Endothelial cell of umbilical vein (primary cell): ENCODE measurements at regions not wholly inside any gene's neighbourhood (a gene's known extent, or its start where the extent isn't known, plus 50 kb on each side); places are given as distances from the start of the nearest gene placed in this dataset.

Experiments used
- BruUV-seq: library from RNA; stranded (reverse); fragments of 400-500 nt; replicated peaks from 2 replicates; lab custom pipeline; 2021; lab: Mats Ljungman, UMichigan
- CTCF ChIA-PET: fragments of 300-600, 350-600 bp; sonication (Branson Sonifier 250); formaldehyde crosslinking; loops from one replicate; lab custom pipeline; 2021; ENCODE audit warnings: antibody characterized with exemption, inconsistent platforms; lab: Charles Lee
- POLR2A ChIA-PET: fragments of 300-600, 350-600 bp; sonication (Branson Sonifier 250); formaldehyde crosslinking; loops from one replicate; lab custom pipeline; 2021; ENCODE audit warnings: antibody characterized with exemption, inconsistent platforms; lab: Charles Lee
- DNase-seq: peaks from one replicate; pipeline ENCODE4 v3.0.0-alpha.2; 2011; ENCODE audit warnings: low read depth, low spot score
- FAIRE-seq: peaks from 2 replicates; lab custom pipeline; 2011; peaks lifted over from hg19 to GRCh38; lab: Jason Lieb, UNC
- H2AFZ ChIP-seq: 2 replicates; pipeline ENCODE4 v1.6.0; 2012; ENCODE audit warnings: low read depth, low read length, control low read depth, inconsistent platforms
- H3K27ac ChIP-seq: 2 replicates; pipeline ENCODE4 v1.5.1; 2011; ENCODE audit warnings: low read depth, mild to moderate bottlenecking, control low read depth, low read length, moderate library complexity; ENCODE audit not compliant: insufficient read depth
- H3K27me3 ChIP-seq, 2 experiments: 2 replicates each; pipeline versions ENCODE4 v1.6.0 to v1.6.1; 2011; ENCODE audit warnings: low read length in 2 of 2, mixed read lengths in 1 of 2; ENCODE audit not compliant: control insufficient read depth in 2 of 2, insufficient read depth in 2 of 2
- H3K36me3 ChIP-seq, 2 experiments: 2 replicates in 1 of 2; 3 replicates in 1 of 2; pipeline ENCODE4 v1.5.1; 2011; ENCODE audit warnings: low read length in 2 of 2, mild to moderate bottlenecking in 1 of 2, moderate library complexity in 1 of 2; ENCODE audit not compliant: control insufficient read depth in 2 of 2, insufficient read depth in 2 of 2; ENCODE audit errors: extremely low read depth in 1 of 2
- H3K4me1 ChIP-seq: 3 replicates; pipeline ENCODE4 v1.5.1; 2011; ENCODE audit warnings: mild to moderate bottlenecking, low read length; ENCODE audit not compliant: control insufficient read depth, insufficient read depth; ENCODE audit errors: extremely low read depth
- H3K4me2 ChIP-seq: 2 replicates; pipeline ENCODE4 v1.6.1; 2011; ENCODE audit warnings: low read length, control low read depth, mixed read lengths; ENCODE audit not compliant: insufficient read depth
- H3K4me3 ChIP-seq, 3 experiments: fragments of 200-600 bp in 1 of 3; sonication (generic), shearing (Covaris generic) in 1 of 3; replicated peaks in 1 of 3; 2 replicates each; pipeline ENCODE4 v1.5.1; 2011 to 2016; ENCODE audit warnings: control low read depth in 3 of 3, low read length in 3 of 3, mild to moderate bottlenecking in 2 of 3, inconsistent platforms in 1 of 3, low read depth in 1 of 3, moderate library complexity in 1 of 3; ENCODE audit not compliant: insufficient read depth in 1 of 3
- H3K79me2 ChIP-seq: 2 replicates; pipeline ENCODE4 v1.6.0; 2012; ENCODE audit warnings: low read length, inconsistent platforms; ENCODE audit not compliant: control insufficient read depth, insufficient read depth
- H3K9ac ChIP-seq: replicated peaks from 2 replicates; pipeline ENCODE3; 2011; ENCODE audit warnings: low read length, control low read depth; ENCODE audit not compliant: insufficient read depth; ENCODE audit errors: extremely low read depth
- H3K9me1 ChIP-seq: replicated peaks from 3 replicates; pipeline ENCODE4 v1.6.0; 2011; ENCODE audit warnings: mild to moderate bottlenecking, low read length; ENCODE audit not compliant: control insufficient read depth, insufficient read depth; ENCODE audit errors: extremely low read depth
- H3K9me3 ChIP-seq: replicated peaks from 2 replicates; pipeline ENCODE4 v1.5.1; 2012; ENCODE audit warnings: low read length, inconsistent platforms; ENCODE audit not compliant: control insufficient read depth, insufficient read depth
- H4K20me1 ChIP-seq: replicated peaks from 2 replicates; pipeline ENCODE3; 2011; ENCODE audit warnings: mild to moderate bottlenecking, low read length; ENCODE audit not compliant: control insufficient read depth, insufficient read depth; ENCODE audit errors: extremely low read depth
- CTCF ChIP-seq, 2 donors: IDR thresholded peaks; 1 replicate in 1 of 2; 2 replicates in 1 of 2; pipeline ENCODE4 v1.5.1; 2011; ENCODE audit warnings: low read length in 2 of 2, mild to moderate bottlenecking in 2 of 2, moderate library complexity in 2 of 2, control low read depth in 1 of 2, inconsistent platforms in 1 of 2, low read depth in 1 of 2; ENCODE audit not compliant: insufficient read depth in 1 of 2; ENCODE audit errors: extremely low read depth in 1 of 2
- EZH2 ChIP-seq: IDR thresholded peaks from 2 replicates; pipeline ENCODE4 v1.6.1; 2012; ENCODE audit warnings: borderline replicate concordance, low read depth, mild to moderate bottlenecking, moderate library complexity, low read length, inconsistent platforms; ENCODE audit not compliant: severe bottlenecking
- FOS ChIP-seq: IDR thresholded peaks from 2 replicates; pipeline ENCODE4 v1.6.1; 2011; ENCODE audit warnings: mild to moderate bottlenecking, low read length, moderate library complexity, borderline replicate concordance; ENCODE audit not compliant: insufficient read depth
- GATA2 ChIP-seq: IDR thresholded peaks from 2 replicates; pipeline ENCODE4 v1.7.0; 2011; ENCODE audit warnings: low read depth, mild to moderate bottlenecking, moderate library complexity, mixed read lengths, low read length; ENCODE audit not compliant: insufficient read length, insufficient read depth
- JUN ChIP-seq: IDR thresholded peaks from 2 replicates; pipeline ENCODE4 v1.6.1; 2011; ENCODE audit warnings: borderline replicate concordance, low read depth; ENCODE audit not compliant: insufficient read length, insufficient read depth
- MAX ChIP-seq: IDR thresholded peaks from 2 replicates; pipeline ENCODE4 v1.6.1; 2011; ENCODE audit not compliant: insufficient read depth, insufficient read length
- MYC ChIP-seq: IDR thresholded peaks from one replicate; pipeline ENCODE4 v1.6.1; 2011; ENCODE audit warnings: mild to moderate bottlenecking, low read depth, low read length
- POLR2A ChIP-seq: IDR thresholded peaks from 2 replicates; pipeline ENCODE4 v1.6.1; 2012; ENCODE audit warnings: low read depth, mild to moderate bottlenecking, control low read depth, low read length
- POLR2AphosphoS5 ChIP-seq: IDR thresholded peaks from 2 replicates; pipeline ENCODE4 v1.6.1; 2012; ENCODE audit warnings: low read depth, mild to moderate bottlenecking, control low read depth, low read length, moderate library complexity; ENCODE audit not compliant: insufficient read depth
- dilution Hi-C: fragments of 300-500 bp; cut with MboI; formaldehyde crosslinking; loops from one replicate; pipeline ENCODE4 v1.15.0; 2019; ENCODE audit warnings: low sequenced_read_pairs; ENCODE audit not compliant: extremely low pct_ligation_motif_present
- intact Hi-C: fragments of 100-400 bp; cut with micrococcal nuclease; formaldehyde crosslinking; loops from one replicate; pipeline ENCODE4 v1.10.0; 2022

- H3K79me2 ChIP-seq: no peaks in the 10 kb centered on the region
- H4K20me1 ChIP-seq: no peaks in the 10 kb centered on the region
- CTCF ChIA-PET: no interaction called here
- no peak overlapping the region for H2AFZ ChIP-seq
- dilution Hi-C loops: no loop called here
- H3K4me3 ChIP-seq: no peak overlapping the region
- H3K27ac ChIP-seq: no peak overlapping the region
- H3K9me3 ChIP-seq: no peaks in the 10 kb centered on the region
- TF ChIP-seq MAX: no peak
- TF ChIP-seq FOS: no peak
- no peak for TF ChIP-seq POLR2A
- TF ChIP-seq EZH2: no peak
- no peak for TF ChIP-seq JUN
- TF ChIP-seq MYC: no peak
- no peaks in the 10 kb centered on the region for H3K27me3 ChIP-seq
- H3K9me1 ChIP-seq: no peaks in the 10 kb centered on the region
- no TSS peak for BruUV-seq
- no peak for DNase-seq
- H3K4me2 ChIP-seq: no peak overlapping the region
- H3K9ac ChIP-seq: no peak overlapping the region
- no peaks in the 10 kb centered on the region for H3K4me1 ChIP-seq
- intact Hi-C loops: no loop called here
- POLR2A ChIA-PET: no interaction called here
- no peak for FAIRE-seq
- H3K36me3 ChIP-seq: no peaks in the 10 kb centered on the region
These were observed 516.3 kb upstream of the NOVA1 start for GRCh38 chr14:27114180-27114579.

- intact Hi-C loops: no loop called here
- Histone ChIP-seq H3K4me2 (no peak overlapping the region), H3K9me1 (no peaks in the 10 kb centered on the region), H3K4me3 (no peak overlapping the region), H3K36me3 (no peaks in the 10 kb centered on the region), H3K9me3 (no peaks in the 10 kb centered on the region), H3K27me3 (no peaks in the 10 kb centered on the region), H3K27ac (no peak overlapping the region), H2AFZ (no peak overlapping the region), H3K4me1 (no peaks in the 10 kb centered on the region), H3K9ac (no peak overlapping the region), H4K20me1 (no peaks in the 10 kb centered on the region), H3K79me2 (no peaks in the 10 kb centered on the region)
- POLR2A ChIA-PET: no interaction called here
- CTCF ChIA-PET: no interaction called here
- TF ChIP-seq MAX (no peak), JUN (no peak), POLR2AphosphoS5 (no peak), FOS (no peak), MYC (no peak), EZH2 (no peak), CTCF (IDR thresholded peaks at IDR 0.05; ENCODE audit: extremely low read depth in 1 of 2, insufficient read depth in 1 of 2, low read depth in 1 of 2, low read length in 2 of 2) (no peak), GATA2 (no peak), POLR2A (no peak)
- FAIRE-seq (no peak), DNase-seq (no peak)
- no TSS peak for BruUV-seq
- dilution Hi-C loops: no loop called here
These were observed 525.3 kb upstream of the NOVA1 start for GRCh38 chr14:27123162-27123561.
